Kidney capillary endothelial cell (primary cell): ENCODE measurements at regions not wholly inside any gene's neighbourhood (a gene's known extent, or its start where the extent isn't known, plus 50 kb on each side); places are given as distances from the start of the nearest gene placed in this dataset.

Experiments
- DNase-seq: peaks from one replicate; pipeline ENCODE4 v3.0.0-alpha.2; 2018; ENCODE audit warnings: low spot score

DNA sequence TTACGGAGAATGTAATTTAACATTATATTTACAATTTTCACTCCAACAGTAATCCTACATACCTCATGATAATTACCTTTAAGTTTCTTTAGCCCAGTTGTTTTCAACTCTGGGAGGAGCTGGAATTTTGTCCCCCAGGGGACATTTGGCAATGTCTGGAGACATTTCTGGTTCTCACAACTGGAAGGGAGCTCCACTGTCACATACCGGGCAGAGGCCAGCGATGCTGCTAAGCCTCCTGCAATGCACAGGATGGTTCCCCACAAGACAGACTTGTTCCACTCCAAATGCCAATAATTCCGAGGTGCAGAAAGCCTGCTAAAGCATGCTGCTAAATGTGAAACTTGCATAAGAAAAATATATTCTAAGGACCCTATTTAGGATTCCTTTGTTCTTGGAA is 251.1 kb upstream of the IRX5 start:
- DNase-seq: no peak

GRCh38 chr16:54677308-54677950 is 253.2 kb upstream of the IRX5 start:
- DNase-seq: peak; percentile 22

- DNase-seq: peak; percentile 52
Measured at GRCh38 chr16:54673313-54673712, 257.4 kb upstream of the IRX5 start.

- no peak for DNase-seq
Measured at GRCh38 chr16:54672500-54672899, 258.2 kb upstream of the IRX5 start.

GRCh38 chr16:54657709-54658102 is 273.0 kb upstream of the IRX5 start:
- no peak for DNase-seq

DNA sequence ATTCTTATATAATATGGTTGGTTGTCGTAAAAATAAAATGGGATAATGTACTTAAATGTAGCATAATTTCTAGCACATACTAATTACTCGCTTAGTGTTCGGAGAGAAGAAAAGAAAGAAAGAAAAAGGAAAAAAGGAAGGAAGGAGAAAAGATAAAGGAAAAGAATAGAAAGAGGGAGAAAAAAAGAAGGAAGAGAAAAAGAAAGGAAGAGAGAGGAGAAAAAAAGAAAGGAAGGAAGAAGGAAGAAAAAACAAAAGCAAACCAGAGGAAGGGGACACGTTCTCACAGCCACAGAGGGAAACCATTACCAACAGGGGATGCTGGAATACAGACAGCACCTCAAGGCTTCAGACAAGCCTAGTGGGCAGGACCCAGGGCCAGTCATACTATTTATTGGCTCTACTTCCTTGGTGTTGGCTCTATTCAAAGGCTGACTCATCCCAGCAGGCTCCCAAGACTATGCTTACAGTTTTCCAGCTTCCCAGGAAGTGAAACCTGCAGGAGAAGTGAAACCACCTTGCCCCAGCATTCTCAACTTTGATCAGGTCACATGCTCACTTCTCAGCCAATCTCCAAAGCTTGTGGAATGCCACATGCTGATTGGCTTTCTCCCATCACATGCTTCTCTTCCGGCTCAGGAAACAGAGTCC is 273.5 kb upstream of the IRX5 start:
- no peak for DNase-seq

DNA sequence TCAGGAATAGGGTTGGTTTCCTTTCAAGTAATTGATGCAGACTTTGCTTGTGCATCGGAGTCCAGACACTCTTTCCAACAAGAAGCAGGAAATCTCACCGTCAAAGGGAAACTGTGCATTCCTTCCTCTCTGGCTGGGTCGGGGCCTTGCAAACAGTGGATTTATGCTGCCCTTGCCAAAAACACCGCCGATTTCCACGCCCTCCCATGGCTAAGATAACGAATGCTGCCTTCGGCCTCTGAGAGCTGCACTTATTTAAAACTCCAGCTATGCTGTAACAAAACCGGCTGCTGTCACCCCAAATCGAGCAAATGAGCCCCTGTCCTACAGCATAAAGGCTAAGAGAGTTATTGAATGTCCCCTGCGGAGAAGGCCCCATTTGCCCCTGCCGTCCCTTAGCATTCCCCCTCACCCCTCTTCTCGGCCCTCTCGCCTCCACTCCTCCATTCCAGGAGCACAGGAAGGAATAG is 275.5 kb upstream of the IRX5 start:
- DNase-seq: no peak

- DNase-seq: no peak
Measured at GRCh38 chr16:54654429-54654828, 276.2 kb upstream of the IRX5 start.

- no peak for DNase-seq
Measured at GRCh38 chr16:54652201-54652770, 278.4 kb upstream of the IRX5 start.

- no peak for DNase-seq
Measured at GRCh38 chr16:54651440-54652195, 279.0 kb upstream of the IRX5 start.

DNA sequence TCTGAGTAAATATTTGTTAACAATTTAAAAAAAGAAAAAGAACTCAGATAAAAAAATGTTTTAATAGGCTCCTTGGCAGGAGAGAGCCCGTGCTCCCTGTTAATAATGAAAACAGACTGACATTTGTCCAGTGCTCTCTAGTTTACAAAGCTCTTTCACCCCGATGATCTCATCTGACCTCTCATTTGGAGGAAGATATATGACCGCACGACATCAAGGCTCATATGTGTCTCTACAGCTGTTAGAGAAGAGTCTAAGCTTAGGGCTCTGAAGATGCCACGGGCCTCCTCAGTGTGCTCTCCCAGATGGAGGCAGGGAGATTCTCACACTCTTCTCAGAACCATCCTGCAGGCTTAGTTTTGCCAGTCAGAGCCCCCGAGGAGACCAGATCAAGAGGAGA is 280.8 kb upstream of the IRX5 start:
- DNase-seq: no peak

GRCh38 chr16:54648575-54648974 is 282.1 kb upstream of the IRX5 start:
- no peak for DNase-seq

- DNase-seq: no peak
Measured at GRCh38 chr16:54647725-54648221, 282.9 kb upstream of the IRX5 start.

DNA sequence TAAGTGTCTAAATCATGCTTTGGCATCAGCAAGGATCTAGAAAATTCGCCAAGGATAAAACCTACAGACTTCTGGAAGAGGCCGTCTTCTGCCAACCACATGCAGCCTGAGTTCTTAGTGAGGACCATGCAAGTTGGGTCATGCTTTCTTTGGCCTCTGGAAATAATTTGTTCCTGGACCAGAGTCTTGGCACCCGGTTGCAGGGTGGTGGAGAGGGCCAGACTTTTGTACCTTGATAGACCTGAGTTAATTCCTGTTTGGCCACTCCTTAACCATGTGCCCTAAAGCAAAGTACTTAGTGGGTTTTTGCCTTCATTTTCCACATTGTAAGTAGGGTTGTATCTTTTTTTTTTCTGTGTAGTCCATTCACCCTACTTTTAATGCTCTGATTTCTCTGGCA is 283.4 kb upstream of the IRX5 start:
- no peak for DNase-seq

GRCh38 chr16:54645345-54645744 is 285.3 kb upstream of the IRX5 start:
- DNase-seq: no peak

- no peak for DNase-seq
Measured at GRCh38 chr16:54636221-54636793, 294.4 kb upstream of the IRX5 start.

DNA sequence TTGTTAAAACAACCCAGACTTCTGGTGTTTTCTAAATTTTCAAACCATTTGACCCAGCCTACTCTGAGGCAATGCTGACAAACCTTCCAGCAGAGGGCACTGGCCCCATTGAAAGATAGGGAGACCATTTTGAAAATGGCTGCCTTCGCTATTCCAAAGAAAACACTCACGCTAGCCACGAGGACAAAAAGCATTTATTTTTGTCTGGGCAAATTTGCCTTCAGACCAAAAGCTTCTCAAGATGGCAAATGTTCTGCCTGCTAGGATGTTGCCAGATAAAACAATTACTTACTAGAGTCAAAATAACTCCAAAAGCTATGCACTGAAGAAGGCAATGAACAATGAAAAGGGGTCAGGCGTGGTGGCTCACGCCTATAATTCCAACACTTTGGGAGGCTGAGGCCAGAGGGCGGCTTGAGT is 296.7 kb upstream of the IRX5 start:
- DNase-seq: peak; percentile 16

DNA sequence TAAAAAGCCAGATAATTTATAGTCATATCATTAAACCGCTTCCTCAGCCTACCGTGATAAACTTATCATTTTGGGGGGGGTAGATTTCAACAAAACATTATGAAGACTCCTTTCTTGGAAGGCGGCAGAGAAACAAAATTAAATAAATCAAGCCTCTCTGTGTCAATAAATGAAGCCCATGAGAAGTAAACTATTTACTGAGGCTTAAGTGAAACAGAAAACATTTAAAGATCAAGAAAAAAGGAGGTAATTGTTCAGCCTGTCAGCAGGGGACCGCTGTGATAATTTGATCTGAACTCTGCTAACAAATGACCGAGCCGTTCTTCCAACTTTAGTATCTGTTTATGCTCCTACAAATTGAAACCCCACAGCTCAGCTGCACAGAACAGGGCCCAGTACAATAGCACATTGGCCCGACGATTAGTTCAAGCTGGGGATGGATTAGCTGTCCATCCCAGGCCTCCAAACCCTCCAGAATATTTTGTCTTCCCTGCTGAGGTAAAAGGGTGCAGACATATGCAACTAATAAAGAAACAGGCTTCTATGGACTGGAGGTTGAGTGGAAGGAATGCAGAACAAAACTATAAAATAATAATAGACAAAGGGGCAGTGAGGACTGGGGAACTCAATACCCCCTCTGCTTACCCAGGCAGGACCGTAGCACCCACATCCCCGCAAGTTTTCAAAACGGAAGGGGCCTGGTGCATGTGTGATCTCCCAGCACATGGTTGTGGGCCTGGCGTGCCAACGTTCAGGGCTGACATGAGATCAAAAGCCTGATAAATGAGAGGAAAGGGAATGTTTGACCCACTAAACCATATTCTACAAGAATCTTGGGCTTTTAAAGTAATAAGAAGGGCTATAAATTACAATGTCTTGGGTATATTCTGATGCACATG is 298.1 kb upstream of the IRX5 start:
- DNase-seq: no peak

DNA sequence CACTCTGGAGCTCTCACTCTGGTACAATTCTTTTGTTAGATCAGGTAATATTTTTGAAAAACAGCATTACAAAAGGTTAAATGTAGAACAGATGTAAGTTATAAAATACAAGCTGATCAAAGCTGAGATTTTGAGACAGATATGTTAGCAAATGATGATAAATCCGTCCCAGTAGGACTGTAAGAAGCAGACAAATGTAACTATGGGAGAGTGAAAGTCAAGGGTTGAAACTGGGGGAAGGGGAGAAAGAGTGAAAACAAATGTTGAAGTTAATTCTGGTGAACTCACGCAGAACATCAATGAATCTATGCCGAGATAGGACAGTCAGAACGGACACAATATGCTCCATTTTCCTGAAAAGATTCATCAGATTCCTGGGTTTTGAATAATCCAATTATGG is 298.9 kb upstream of the IRX5 start:
- no peak for DNase-seq

DNA sequence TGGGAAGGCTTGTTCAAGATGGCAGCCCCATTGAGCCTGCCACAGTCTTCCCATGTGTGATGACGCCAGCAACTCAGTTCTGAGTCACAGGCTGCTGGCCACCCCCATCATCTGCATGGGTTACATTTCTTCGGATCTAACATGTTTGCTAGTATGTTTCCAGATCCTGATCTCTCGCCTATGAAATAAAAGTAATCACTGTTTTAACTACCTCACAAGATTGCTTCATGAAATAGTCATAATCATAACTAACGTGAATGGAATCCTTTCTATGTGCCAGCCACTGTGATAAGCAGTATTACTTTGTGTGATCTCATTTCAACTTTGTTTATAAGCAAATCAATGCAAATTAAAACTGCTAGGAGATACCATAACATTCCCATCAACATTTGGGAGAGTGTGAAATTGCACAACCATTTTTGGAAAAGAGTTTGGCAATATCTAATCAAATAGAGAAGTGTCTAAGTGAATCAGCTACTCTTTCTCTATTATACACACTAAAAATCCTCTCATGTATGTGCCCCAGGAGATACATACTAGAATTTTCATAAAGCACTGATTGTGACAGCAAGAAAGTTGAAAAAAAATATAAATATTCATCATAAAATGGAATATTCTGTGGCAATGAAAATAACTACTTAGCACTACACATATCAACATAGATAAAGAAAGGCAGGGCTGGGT is 300.2 kb upstream of the IRX5 start:
- no peak for DNase-seq
